HepG2 (cell line): ENCODE measurements at regions not wholly inside any gene's neighbourhood (a gene's known extent, or its start where the extent isn't known, plus 50 kb on each side); places are given as distances from the start of the nearest gene placed in this dataset.

Experiments
- ATAC-seq: fragments of 200-7000 bp; cut with Tn5 transposase; 3 replicates; pipeline ENCODE4 v1.9.1; 2020; ENCODE audit warnings: mild to moderate bottlenecking, moderate library complexity
- BruUV-seq: library from RNA; stranded (reverse); fragments of 400-500 nt; replicated peaks from 2 replicates; lab custom pipeline; 2021; lab: Mats Ljungman, UMichigan
- CTCF ChIA-PET: fragments of 300-600 bp; formaldehyde crosslinking; extraction: SDS; loops from one replicate; lab custom pipeline; 2021; ENCODE audit warnings: low total read pairs, inconsistent platforms, low intra/inter-chr PET ratio; lab: Yijun Ruan, JAX
- POLR2A ChIA-PET: fragments of 350-600 bp; sonication (Branson Sonifier 250); formaldehyde crosslinking; loops from one replicate; lab custom pipeline; 2020; ENCODE audit warnings: antibody characterized with exemption, inconsistent platforms; lab: Yijun Ruan, JAX
- DNase-seq: peaks from one replicate; pipeline ENCODE4 v3.0.0-alpha.2; 2015; ENCODE audit warnings: low spot score
- FAIRE-seq: peaks from 3 replicates; lab custom pipeline; 2011; peaks lifted over from hg19 to GRCh38; lab: Jason Lieb, UNC
- H2AFZ ChIP-seq: one replicate; pipeline ENCODE4 v1.6.1; 2011; ENCODE audit warnings: low read length, inconsistent platforms
- H3K27ac ChIP-seq: fragments of 300-600 bp; 3 replicates; pipeline ENCODE4 v1.8.0; 2011; ENCODE audit warnings: mixed run types, mild to moderate bottlenecking, mixed read lengths, low read length, inconsistent platforms; ENCODE audit not compliant: insufficient read depth; ENCODE audit errors: extremely low read length
- H3K27me3 ChIP-seq, 2 experiments: fragments of 200-600 bp in 1 of 2; 2 replicates in 1 of 2; 3 replicates in 1 of 2; pipeline versions ENCODE4 v1.6.0 to v1.8.0; 2011; ENCODE audit warnings: low read length in 2 of 2, mild to moderate bottlenecking in 2 of 2, moderate library complexity in 2 of 2, inconsistent platforms in 1 of 2; ENCODE audit not compliant: insufficient read depth in 2 of 2, control insufficient read depth in 1 of 2
- H3K36me3 ChIP-seq, 2 experiments: fragments of 200-600 bp in 1 of 2; replicated peaks in 1 of 2; 2 replicates in 1 of 2; 3 replicates in 1 of 2; pipeline versions ENCODE4 v1.5.1 to v1.8.0; 2011; ENCODE audit warnings: low read length in 2 of 2, inconsistent platforms in 1 of 2; ENCODE audit not compliant: insufficient read depth in 2 of 2, control insufficient read depth in 1 of 2
- H3K4me1 ChIP-seq: 2 replicates; pipeline ENCODE4 v1.5.1; 2012; ENCODE audit warnings: low read length, inconsistent platforms; ENCODE audit not compliant: insufficient read depth
- H3K4me2 ChIP-seq: 2 replicates; pipeline ENCODE4 v1.6.0; 2011; ENCODE audit warnings: low read depth, low read length, inconsistent platforms
- H3K4me3 ChIP-seq, 3 experiments: fragments of 200-600 bp in 1 of 3; sonication (generic), shearing (Covaris generic) in 1 of 3; replicated peaks in 1 of 3; 2 replicates each; pipeline ENCODE4 v1.5.1; 2011 to 2016; ENCODE audit warnings: low read length in 3 of 3, inconsistent platforms in 2 of 3, low read depth in 2 of 3, mild to moderate bottlenecking in 2 of 3, control low read depth in 1 of 3, mixed read lengths in 1 of 3; ENCODE audit not compliant: insufficient read depth in 1 of 3
- H3K79me2 ChIP-seq: one replicate; pipeline ENCODE4 v1.6.1; 2011; ENCODE audit warnings: low read length, inconsistent platforms; ENCODE audit not compliant: insufficient read depth
- H3K9ac ChIP-seq: 2 replicates; pipeline ENCODE4 v1.6.0; 2011; ENCODE audit warnings: mild to moderate bottlenecking, low read depth, low read length, inconsistent platforms; ENCODE audit not compliant: insufficient read depth
- H3K9me3 ChIP-seq: 2 replicates; pipeline ENCODE4 v1.5.1; 2012; ENCODE audit warnings: mild to moderate bottlenecking, low read length
- H4K20me1 ChIP-seq: 2 replicates; pipeline ENCODE4 v1.6.0; 2011; ENCODE audit warnings: inconsistent platforms, mild to moderate bottlenecking, low read length, moderate library complexity; ENCODE audit not compliant: insufficient read depth
- BCL6 ChIP-seq: IDR thresholded peaks from 2 replicates; pipeline ENCODE4 v1.6.1; 2016; ENCODE audit warnings: missing genetic modification reagents, missing compliant biosample characterization
- CBX5 ChIP-seq: sonication (generic); formaldehyde crosslinking; IDR thresholded peaks from 2 replicates; pipeline ENCODE4 v1.4.0; 2020; ENCODE audit warnings: missing genetic modification reagents, borderline replicate concordance
- ESRRA ChIP-seq: sonication (generic); formaldehyde crosslinking; IDR thresholded peaks from 2 replicates; pipeline ENCODE4 v1.5.1; 2020; ENCODE audit warnings: mild to moderate bottlenecking, low read depth, missing genetic modification reagents
- HCFC1 ChIP-seq: fragments of 150-350 bp; IDR thresholded peaks from 2 replicates; pipeline ENCODE4 v1.6.1; 2014; ENCODE audit warnings: low read depth, low read length
- KMT2B ChIP-seq: IDR thresholded peaks from 2 replicates; pipeline ENCODE4 v1.6.1; 2016; ENCODE audit warnings: missing genetic modification reagents, missing compliant biosample characterization
- MAFF ChIP-seq: IDR thresholded peaks from 2 replicates; pipeline ENCODE4 v1.6.1; 2011; ENCODE audit warnings: low read depth, low read length, improper control_type of control experiment
- NR2C2 ChIP-seq: sonication (generic); formaldehyde crosslinking; IDR thresholded peaks from 2 replicates; pipeline ENCODE4 v1.4.0; 2020; ENCODE audit warnings: missing genetic modification reagents, mild to moderate bottlenecking, moderate library complexity, borderline replicate concordance
- PAX8 ChIP-seq: sonication (generic); formaldehyde crosslinking; IDR thresholded peaks from 2 replicates; pipeline ENCODE4 v1.8.0; 2022; ENCODE audit warnings: mild to moderate bottlenecking, missing genetic modification reagents, borderline replicate concordance
- RELA ChIP-seq: sonication (generic); formaldehyde crosslinking; IDR thresholded peaks from 2 replicates; pipeline ENCODE4 v1.4.0; 2020; ENCODE audit warnings: missing genetic modification reagents
- SALL1 ChIP-seq: sonication (generic); formaldehyde crosslinking; IDR thresholded peaks from 2 replicates; pipeline ENCODE4 v1.8.0; 2022; ENCODE audit warnings: mild to moderate bottlenecking, missing genetic modification reagents
- SYNCRIP ChIP-seq: fragments of 200-400 bp; formaldehyde crosslinking; IDR thresholded peaks from 2 replicates; pipeline ENCODE4 v1.6.1; 2018; ENCODE audit warnings: mild to moderate bottlenecking, low read depth, low read length; ENCODE audit not compliant: insufficient read depth
- ZFP36 ChIP-seq: fragments of 150-350 bp; IDR thresholded peaks from 2 replicates; pipeline ENCODE4 v1.6.1; 2018; ENCODE audit warnings: borderline replicate concordance, low read length, low read depth; ENCODE audit not compliant: partially characterized antibody
- ZNF839 ChIP-seq: sonication (generic); formaldehyde crosslinking; IDR thresholded peaks from 2 replicates; pipeline ENCODE4 v1.4.0; 2020; ENCODE audit warnings: missing genetic modification reagents, mild to moderate bottlenecking, borderline replicate concordance
- ZSCAN12 ChIP-seq: sonication (generic); formaldehyde crosslinking; IDR thresholded peaks from 2 replicates; pipeline ENCODE4 v1.9.0; 2021; ENCODE audit warnings: mild to moderate bottlenecking, missing genetic modification reagents
- WGBS: methylation state at CpG from one replicate; pipeline ENCODE4 v1.1.6; 2017; ENCODE audit warnings: low lambda C conversion rate; 5-methylcytosine and 5-hydroxymethylcytosine counted together
- in situ Hi-C: cut with HindIII; loops from 2 replicates; pipeline ENCODE4 v1.10.0; 2017; ENCODE audit warnings: low pct_unique_long_range_greater_than_20kb; ENCODE audit not compliant: extremely low pct_ligation_motif_present
- intact Hi-C: fragments of 100-400 bp; cut with micrococcal nuclease; formaldehyde crosslinking; loops from one replicate; pipeline ENCODE4 v1.10.0; 2022; ENCODE audit not compliant: unreplicated experiment
- TF ChIP-seq, protein P1 (sequence below): sonication (generic); formaldehyde crosslinking; conservative IDR thresholded peaks from 2 replicates; pipeline ENCODE4 v1.8.0; 2022; ENCODE audit warnings: mild to moderate bottlenecking, moderate library complexity, missing genetic modification reagents

DNA sequence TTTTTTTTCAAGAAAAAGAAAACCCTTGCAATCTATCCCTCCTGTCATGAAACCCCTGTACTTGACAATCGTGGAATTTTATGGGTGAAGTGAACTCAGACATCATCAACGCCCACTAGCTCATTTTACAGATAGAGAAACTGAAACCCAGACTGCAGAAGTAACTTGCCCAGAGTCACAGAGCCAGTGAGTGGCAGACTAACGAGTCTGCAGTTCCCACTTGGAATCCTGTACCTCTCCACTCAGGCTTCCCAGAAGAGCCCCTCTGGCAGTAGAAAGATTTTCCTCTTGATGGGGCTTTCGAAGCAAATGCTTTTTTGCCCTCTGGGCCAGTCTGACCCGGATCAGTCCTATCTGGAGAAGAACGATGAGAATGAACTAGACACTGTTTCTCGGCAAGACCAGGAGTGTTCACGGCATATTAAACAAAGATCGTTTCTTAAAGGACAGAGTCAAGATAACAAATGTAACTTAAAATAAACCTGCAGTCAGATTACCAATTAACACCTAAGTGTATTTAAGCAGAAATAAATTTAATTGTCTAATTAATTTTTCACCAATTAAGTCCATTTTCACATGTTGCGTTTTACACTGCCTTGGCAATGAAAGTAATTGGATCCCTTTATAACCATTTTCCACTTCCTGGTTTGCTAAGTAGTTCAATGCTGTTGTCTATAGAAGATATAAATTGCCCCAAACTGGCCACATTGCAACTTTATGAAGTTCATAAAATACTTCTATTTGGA, 61.3 kb upstream of the CREB3L1 start:
- POLR2A ChIA-PET, result no interaction called here
- ATAC-seq, result no peak
- BruUV-seq, result no TSS peak

DNA sequence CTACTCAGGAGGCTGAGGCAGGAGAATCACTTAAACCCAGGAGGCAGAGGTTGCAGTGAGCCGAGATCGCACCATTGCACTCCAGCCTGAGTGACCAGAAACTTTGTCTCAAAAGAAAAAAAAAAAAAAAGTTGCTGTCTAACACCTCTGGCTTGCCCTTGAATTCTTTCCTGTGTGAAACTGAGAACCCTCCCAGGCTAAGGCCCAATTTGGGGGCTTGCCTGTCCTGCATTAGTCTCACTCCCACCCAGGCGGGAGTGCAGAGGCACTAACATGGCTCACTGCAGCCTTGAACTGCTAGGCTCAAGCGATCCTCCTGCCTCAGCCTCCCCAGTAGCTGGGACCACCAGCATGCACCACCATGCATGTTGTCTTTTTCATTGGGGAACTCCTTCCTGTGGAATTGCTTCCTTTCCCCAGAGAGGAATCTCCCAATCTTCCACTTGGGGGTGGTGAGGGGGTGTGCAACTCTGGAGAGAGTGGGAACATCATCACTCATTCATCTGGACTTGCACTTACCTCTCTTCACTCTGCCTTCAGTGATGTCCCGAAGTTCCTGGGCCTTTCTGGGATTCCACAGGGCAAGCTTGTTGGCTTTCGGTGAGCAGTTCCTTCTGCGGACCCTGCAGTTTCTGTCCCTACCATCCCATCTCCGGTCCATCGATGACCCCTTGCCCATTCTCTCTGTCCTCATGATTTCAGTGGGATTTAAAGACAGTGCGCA, 62.1 kb upstream of the CREB3L1 start:
- no peaks in the 10 kb centered on the region for H3K9me3 ChIP-seq
- in situ Hi-C loops, result no loop called here
- ATAC-seq (no peak), DNase-seq (no peak), FAIRE-seq (no peak)
- H2AFZ ChIP-seq, result no peak overlapping the region
- H3K79me2 ChIP-seq, result no peaks in the 10 kb centered on the region
- POLR2A ChIA-PET, result no interaction called here
- H3K4me1 ChIP-seq, result peaks cover 2% of the 10 kb centered on the region
- BruUV-seq, result no TSS peak
- no peak overlapping the region for H3K4me2 ChIP-seq
- no peak overlapping the region for H3K9ac ChIP-seq
- H3K27me3 ChIP-seq, result peaks cover 0 to 4% of the 10 kb centered on the region in 2 experiments; a peak in 1 of 5 replicates
- no peaks in the 10 kb centered on the region for H3K36me3 ChIP-seq
- intact Hi-C loops, result no loop called here
- 67% methylated on average over 9 of the region's 10 CpGs for WGBS
- H3K27ac ChIP-seq, result no peak overlapping the region
- CTCF ChIA-PET, result no interaction called here
- H3K4me3 ChIP-seq, result no peak overlapping the region
- H4K20me1 ChIP-seq, result no peaks in the 10 kb centered on the region
- TF ChIP-seq, protein P1, sequence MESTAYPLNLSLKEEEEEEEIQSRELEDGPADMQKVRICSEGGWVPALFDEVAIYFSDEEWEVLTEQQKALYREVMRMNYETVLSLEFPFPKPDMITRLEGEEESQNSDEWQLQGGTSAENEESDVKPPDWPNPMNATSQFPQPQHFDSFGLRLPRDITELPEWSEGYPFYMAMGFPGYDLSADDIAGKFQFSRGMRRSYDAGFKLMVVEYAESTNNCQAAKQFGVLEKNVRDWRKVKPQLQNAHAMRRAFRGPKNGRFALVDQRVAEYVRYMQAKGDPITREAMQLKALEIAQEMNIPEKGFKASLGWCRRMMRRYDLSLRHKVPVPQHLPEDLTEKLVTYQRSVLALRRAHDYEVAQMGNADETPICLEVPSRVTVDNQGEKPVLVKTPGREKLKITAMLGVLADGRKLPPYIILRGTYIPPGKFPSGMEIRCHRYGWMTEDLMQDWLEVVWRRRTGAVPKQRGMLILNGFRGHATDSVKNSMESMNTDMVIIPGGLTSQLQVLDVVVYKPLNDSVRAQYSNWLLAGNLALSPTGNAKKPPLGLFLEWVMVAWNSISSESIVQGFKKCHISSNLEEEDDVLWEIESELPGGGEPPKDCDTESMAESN, result no peak
- TF ChIP-seq KMT2B (no peak), PAX8 (CRISPR knock-in tag) (no peak), RELA (CRISPR knock-in tag) (no peak)

More for the DNA sequence above, 61.3 kb upstream of the CREB3L1 start:
- intact Hi-C loops, result no loop called here
- Histone ChIP-seq H4K20me1 (no peaks in the 10 kb centered on the region), H3K9ac (no peak overlapping the region), H3K27ac (no peak overlapping the region), H3K9me3 (no peaks in the 10 kb centered on the region), H2AFZ (no peak overlapping the region), H3K4me2 (no peak overlapping the region), H3K4me1 (no peaks in the 10 kb centered on the region), H3K36me3 (no peaks in the 10 kb centered on the region), H3K4me3 (no peak overlapping the region), H3K27me3 (peaks cover 0 to 4% of the 10 kb centered on the region in 2 experiments; a peak in 1 of 5 replicates), H3K79me2 (no peaks in the 10 kb centered on the region)
- TF ChIP-seq ZSCAN12 (CRISPR knock-in tag), result no peak
- TF ChIP-seq HCFC1, result no peak
- TF ChIP-seq ZNF839 (CRISPR knock-in tag), result no peak
- no peak for TF ChIP-seq BCL6
- TF ChIP-seq SALL1 (CRISPR knock-in tag), result no peak
- no peak for TF ChIP-seq SYNCRIP
- TF ChIP-seq NR2C2 (CRISPR knock-in tag), result no peak
- no peak for TF ChIP-seq CBX5 (CRISPR knock-in tag)
- TF ChIP-seq MAFF, result no peak
- no peak for TF ChIP-seq ESRRA (CRISPR knock-in tag)
- no peak for TF ChIP-seq ZFP36
- CTCF ChIA-PET, result no interaction called here
- FAIRE-seq (no peak), DNase-seq (no peak)
- WGBS, result 26% methylated on average over 10 of the region's 10 CpGs
- in situ Hi-C loops, result no loop called here
